Brain microvascular endothelial cell (primary cell): ENCODE measurements at regions not wholly inside any gene's neighbourhood (a gene's known extent, or its start where the extent isn't known, plus 50 kb on each side); places are given as distances from the start of the nearest gene placed in this dataset.

Experiments used
- DNase-seq: peaks from one replicate; pipeline ENCODE4 v3.0.0-alpha.2; 2020
- H3K27ac ChIP-seq: fragments of 250-450 bp; sonication (Bioruptor Pico); 2 replicates; pipeline ENCODE4 v1.5.1; 2020; ENCODE audit warnings: mild to moderate bottlenecking, moderate library complexity
- H3K27me3 ChIP-seq: fragments of 250-450 bp; sonication (Bioruptor Pico); replicated peaks from 2 replicates; pipeline ENCODE4 v1.5.1; 2020; ENCODE audit warnings: mild to moderate bottlenecking
- H3K36me3 ChIP-seq: fragments of 250-450 bp; sonication (Bioruptor Pico); replicated peaks from 2 replicates; pipeline ENCODE4 v1.5.1; 2020; ENCODE audit warnings: mild to moderate bottlenecking
- H3K4me3 ChIP-seq: 2 replicates; pipeline ENCODE4 v1.5.1; 2011; ENCODE audit warnings: low read depth, mild to moderate bottlenecking, control low read depth, low read length, moderate library complexity
- CTCF ChIP-seq: IDR thresholded peaks from 2 replicates; pipeline ENCODE4 v1.5.1; 2011; ENCODE audit warnings: low read depth, mild to moderate bottlenecking, moderate library complexity, low read length, control low read depth, inconsistent platforms; ENCODE audit errors: missing control alignments
- in situ Hi-C: cut with HindIII; loops from 2 replicates; pipeline ENCODE4 v1.10.0; 2017; ENCODE audit warnings: low sequenced_read_pairs, low pct_ligation_motif_present

- Histone ChIP-seq H3K4me3 (no peak overlapping the region), H3K27me3 (no peaks in the 10 kb centered on the region), H3K36me3 (no peaks in the 10 kb centered on the region), H3K27ac (no peak overlapping the region)
- in situ Hi-C loops, result no loop called here
- no peak for TF ChIP-seq CTCF
- no peak for DNase-seq
Observed at GRCh38 chr17:71740866-71741265, 380.0 kb upstream of the SOX9 start.

GRCh38 chr17:71741836-71742235, 379.0 kb upstream of the SOX9 start:
- no peak for DNase-seq
- in situ Hi-C loops, result no loop called here
- no peak overlapping the region for H3K27ac ChIP-seq

GRCh38 chr17:71748872-71749271, 371.9 kb upstream of the SOX9 start:
- no peaks in the 10 kb centered on the region for H3K36me3 ChIP-seq
- no peak for DNase-seq
- no peak overlapping the region for H3K27ac ChIP-seq
- no peak for TF ChIP-seq CTCF
- no peaks in the 10 kb centered on the region for H3K27me3 ChIP-seq
- in situ Hi-C loops, result no loop called here
- no peak overlapping the region for H3K4me3 ChIP-seq

More at GRCh38 chr17:71741836-71742235, 379.0 kb upstream of the SOX9 start:
- no peaks in the 10 kb centered on the region for H3K27me3 ChIP-seq
- TF ChIP-seq CTCF, result no peak
- H3K36me3 ChIP-seq, result no peaks in the 10 kb centered on the region
- no peak overlapping the region for H3K4me3 ChIP-seq

GRCh38 chr17:71753070-71753469, 367.8 kb upstream of the SOX9 start:
- H3K4me3 ChIP-seq, result no peak overlapping the region
- TF ChIP-seq CTCF, result no peak
- no peak overlapping the region for H3K27ac ChIP-seq

GRCh38 chr17:71757156-71757555, 363.7 kb upstream of the SOX9 start:
- Histone ChIP-seq H3K27ac (no peak overlapping the region), H3K4me3 (no peak overlapping the region), H3K36me3 (no peaks in the 10 kb centered on the region), H3K27me3 (no peaks in the 10 kb centered on the region)
- no peak for DNase-seq
- TF ChIP-seq CTCF, result no peak
- in situ Hi-C loops, result no loop called here

More at GRCh38 chr17:71753070-71753469, 367.8 kb upstream of the SOX9 start:
- Histone ChIP-seq H3K27me3 (no peaks in the 10 kb centered on the region), H3K36me3 (no peaks in the 10 kb centered on the region)
- no peak for DNase-seq
- in situ Hi-C loops, result no loop called here

- no peak for TF ChIP-seq CTCF
- Histone ChIP-seq H3K36me3 (no peaks in the 10 kb centered on the region), H3K27ac (no peak overlapping the region), H3K4me3 (no peak overlapping the region), H3K27me3 (no peaks in the 10 kb centered on the region)
- in situ Hi-C loops, result no loop called here
- DNase-seq, result no peak
Observed at GRCh38 chr17:71757956-71758355, 362.9 kb upstream of the SOX9 start.
